ENCODE measurements at regions not wholly inside any gene's neighbourhood (a gene's known extent, or its start where the extent isn't known, plus 50 kb on each side); places are given as distances from the start of the nearest gene placed in this dataset.

DNA sequence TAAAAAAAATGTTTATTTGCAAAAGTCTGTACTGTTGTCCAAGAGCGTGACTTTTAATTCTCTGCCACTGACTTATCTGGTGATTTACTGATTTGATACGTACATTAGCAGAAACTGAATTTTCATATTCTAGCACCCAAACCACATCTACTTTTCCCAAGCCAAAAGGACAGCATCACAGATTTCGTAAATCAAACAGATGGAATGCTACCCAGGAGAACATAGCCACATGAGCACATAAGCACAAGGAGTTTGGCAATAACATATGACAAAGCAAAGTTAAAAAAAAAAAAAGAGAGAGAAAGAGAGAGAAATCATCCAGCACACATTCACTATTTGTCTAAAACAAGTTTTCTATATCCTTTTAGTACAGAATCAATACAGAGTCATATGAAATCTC lies 83.7 kb downstream of the HINT1 start:
- no peak for DNase-seq (ENCODE audit: low spot score in 2 of 2, unreplicated experiment in 2 of 2)
- no peaks in the 10 kb centered on the region for H3K4me1 Mint-ChIP-seq
- no peaks in the 10 kb centered on the region for H3K36me3 Mint-ChIP-seq
- H3K9me3 Mint-ChIP-seq = peaks cover 9% of the 10 kb centered on the region
- H3K4me3 Mint-ChIP-seq = no peak overlapping the region
- no peak overlapping the region for H3K27ac Mint-ChIP-seq
- H3K27me3 Mint-ChIP-seq (ENCODE audit: low read depth) = no peaks in the 10 kb centered on the region
- TF ChIP-seq, protein P1, sequence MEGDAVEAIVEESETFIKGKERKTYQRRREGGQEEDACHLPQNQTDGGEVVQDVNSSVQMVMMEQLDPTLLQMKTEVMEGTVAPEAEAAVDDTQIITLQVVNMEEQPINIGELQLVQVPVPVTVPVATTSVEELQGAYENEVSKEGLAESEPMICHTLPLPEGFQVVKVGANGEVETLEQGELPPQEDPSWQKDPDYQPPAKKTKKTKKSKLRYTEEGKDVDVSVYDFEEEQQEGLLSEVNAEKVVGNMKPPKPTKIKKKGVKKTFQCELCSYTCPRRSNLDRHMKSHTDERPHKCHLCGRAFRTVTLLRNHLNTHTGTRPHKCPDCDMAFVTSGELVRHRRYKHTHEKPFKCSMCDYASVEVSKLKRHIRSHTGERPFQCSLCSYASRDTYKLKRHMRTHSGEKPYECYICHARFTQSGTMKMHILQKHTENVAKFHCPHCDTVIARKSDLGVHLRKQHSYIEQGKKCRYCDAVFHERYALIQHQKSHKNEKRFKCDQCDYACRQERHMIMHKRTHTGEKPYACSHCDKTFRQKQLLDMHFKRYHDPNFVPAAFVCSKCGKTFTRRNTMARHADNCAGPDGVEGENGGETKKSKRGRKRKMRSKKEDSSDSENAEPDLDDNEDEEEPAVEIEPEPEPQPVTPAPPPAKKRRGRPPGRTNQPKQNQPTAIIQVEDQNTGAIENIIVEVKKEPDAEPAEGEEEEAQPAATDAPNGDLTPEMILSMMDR (IDR thresholded peaks at IDR 0.05; ENCODE audit: unreplicated experiment) = no peak

DNA sequence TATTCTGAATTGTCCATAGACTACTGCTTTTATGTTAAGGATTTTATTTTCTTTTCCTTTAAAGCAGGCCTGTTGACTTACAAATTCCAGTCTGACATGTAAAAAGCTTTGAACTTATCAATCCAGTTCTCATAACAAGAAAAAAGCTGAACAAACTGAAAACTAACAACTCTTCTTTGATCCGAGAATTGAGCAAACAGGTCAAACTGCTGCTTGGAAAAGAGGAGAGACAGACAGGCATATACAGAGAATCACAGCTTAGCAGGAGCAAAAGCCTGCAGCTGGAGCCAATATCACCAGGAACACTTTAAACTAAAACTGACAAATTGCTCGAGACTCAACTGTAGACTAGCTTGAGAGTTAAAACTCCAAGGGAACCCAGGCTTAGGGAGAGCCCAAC lies 85.8 kb downstream of the HINT1 start:
- H3K9me3 Mint-ChIP-seq = no peaks in the 10 kb centered on the region
- TF ChIP-seq, protein P1 (IDR thresholded peaks at IDR 0.05; ENCODE audit: unreplicated experiment) = no peak
- H3K27me3 Mint-ChIP-seq (ENCODE audit: low read depth) = no peaks in the 10 kb centered on the region
- no peak overlapping the region for H3K4me3 Mint-ChIP-seq
- no peak for DNase-seq (ENCODE audit: low spot score in 2 of 2, unreplicated experiment in 2 of 2)
- H3K36me3 Mint-ChIP-seq = no peaks in the 10 kb centered on the region
- no peak overlapping the region for H3K27ac Mint-ChIP-seq
- H3K4me1 Mint-ChIP-seq = no peaks in the 10 kb centered on the region

DNA sequence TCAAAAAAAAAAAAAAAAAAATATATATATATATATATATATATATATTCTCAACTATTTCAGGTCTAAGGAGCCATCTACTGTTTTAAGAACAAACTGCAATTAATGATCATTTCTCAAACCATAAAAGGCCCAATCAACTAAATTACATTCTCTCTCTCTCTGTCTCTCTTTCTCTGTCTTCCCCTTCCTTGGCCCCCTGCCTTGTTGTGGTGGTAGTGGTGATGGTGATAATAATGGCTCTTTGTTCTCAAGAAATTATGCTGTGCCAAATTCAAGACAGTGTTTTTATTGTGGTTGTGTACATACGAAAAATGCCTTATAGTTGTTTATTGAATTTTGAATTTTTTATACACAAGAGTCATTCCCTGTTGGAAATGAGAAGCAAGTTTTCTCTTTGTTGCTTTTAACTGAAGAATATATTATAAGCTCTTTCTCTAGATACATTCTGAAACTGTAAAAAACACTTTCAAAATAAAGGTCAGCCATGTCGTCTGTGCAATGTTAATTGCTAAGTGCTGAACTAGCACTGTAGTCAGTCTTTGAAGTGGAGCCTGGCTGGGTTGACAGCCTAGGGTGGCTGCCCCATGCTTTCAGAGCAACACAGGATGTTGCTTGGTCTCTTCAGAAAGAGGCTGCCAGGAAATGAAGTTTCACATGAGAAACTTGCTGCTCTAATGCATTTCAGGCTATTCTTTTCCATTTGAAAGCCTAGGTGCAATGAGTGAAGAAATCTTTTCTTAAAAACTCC lies 96.0 kb downstream of the HINT1 start:
- Mint-ChIP-seq H3K27me3 (ENCODE audit: low read depth) (no peaks in the 10 kb centered on the region), H3K36me3 (no peaks in the 10 kb centered on the region)
- DNase-seq (ENCODE audit: low spot score in 2 of 2, unreplicated experiment in 2 of 2) = no peak

DNA sequence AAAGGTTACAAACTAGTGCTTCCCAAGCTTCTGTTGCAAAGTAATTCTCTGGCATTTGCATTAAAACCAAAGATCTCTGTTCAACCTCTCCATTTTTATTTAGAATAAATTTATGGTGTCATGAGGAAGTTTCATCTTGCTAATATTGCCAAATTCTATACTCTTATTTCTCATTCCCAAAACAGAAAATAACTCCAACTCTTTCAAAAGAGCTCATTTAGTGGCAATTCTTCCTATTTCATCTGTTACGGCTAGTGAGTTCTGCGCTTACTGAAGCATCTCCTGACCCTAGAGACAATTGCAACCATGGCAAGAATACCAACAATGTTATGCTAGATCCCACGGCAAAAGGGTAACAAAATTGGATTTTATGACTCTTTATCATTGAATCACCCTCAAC lies 97.0 kb downstream of the HINT1 start:
- peaks cover 17% of the 10 kb centered on the region for H3K9me3 Mint-ChIP-seq

More for the DNA sequence above, 96.0 kb downstream of the HINT1 start:
- Mint-ChIP-seq H3K9me3 (peaks cover 17% of the 10 kb centered on the region), H3K4me3 (no peak overlapping the region), H3K4me1 (no peaks in the 10 kb centered on the region), H3K27ac (no peak overlapping the region)
- TF ChIP-seq, protein P1 (IDR thresholded peaks at IDR 0.05; ENCODE audit: unreplicated experiment) = no peak

DNA sequence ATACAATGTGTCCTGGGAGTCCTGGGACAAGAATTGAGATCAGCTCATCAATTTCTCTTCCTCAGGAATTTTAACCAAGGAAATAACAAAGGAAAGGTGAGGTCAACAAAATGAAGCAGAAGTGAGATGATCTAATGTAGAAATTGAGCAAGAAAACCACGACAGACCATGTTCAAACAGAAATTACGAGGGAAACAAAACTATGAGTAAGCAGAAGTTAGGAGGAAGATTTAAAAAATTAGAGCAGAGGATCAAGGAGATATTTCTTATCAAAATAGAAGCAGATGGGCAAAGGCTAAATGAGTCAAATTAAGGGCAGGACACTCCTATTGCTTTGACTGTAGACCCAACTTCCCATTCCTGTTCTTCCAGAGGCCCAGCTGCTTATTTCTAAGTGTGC lies 97.4 kb downstream of the HINT1 start:
- H3K27ac Mint-ChIP-seq = no peak overlapping the region
- H3K36me3 Mint-ChIP-seq = no peaks in the 10 kb centered on the region
- TF ChIP-seq, protein P1 (IDR thresholded peaks at IDR 0.05; ENCODE audit: unreplicated experiment) = no peak
- H3K4me1 Mint-ChIP-seq = no peaks in the 10 kb centered on the region
- no peak overlapping the region for H3K4me3 Mint-ChIP-seq
- no peak for DNase-seq (ENCODE audit: low spot score in 2 of 2, unreplicated experiment in 2 of 2)
- no peaks in the 10 kb centered on the region for H3K27me3 Mint-ChIP-seq (ENCODE audit: low read depth)
- peaks cover 17% of the 10 kb centered on the region for H3K9me3 Mint-ChIP-seq

More for the DNA sequence above, 97.0 kb downstream of the HINT1 start:
- H3K27me3 Mint-ChIP-seq (ENCODE audit: low read depth) = no peaks in the 10 kb centered on the region
- no peaks in the 10 kb centered on the region for H3K36me3 Mint-ChIP-seq
- TF ChIP-seq, protein P1 (IDR thresholded peaks at IDR 0.05; ENCODE audit: unreplicated experiment) = no peak
- no peak overlapping the region for H3K27ac Mint-ChIP-seq
- no peaks in the 10 kb centered on the region for H3K4me1 Mint-ChIP-seq
- no peak overlapping the region for H3K4me3 Mint-ChIP-seq
- DNase-seq (ENCODE audit: low spot score in 2 of 2, unreplicated experiment in 2 of 2) = no peak
